Activated CD4-positive, alpha-beta memory T cell treated with anti-CD3 and anti-CD28 coated beads for 36 hours (primary cell): ENCODE measurements at regions not wholly inside any gene's neighbourhood (a gene's known extent, or its start where the extent isn't known, plus 50 kb on each side); places are given as distances from the start of the nearest gene placed in this dataset.
A peak's percentile ranks its signal among the peaks of the same experiment; 100 is the strongest.
"Not testable (repeated sequence)": the region's sequence is repeated elsewhere in the genome, so short reads cannot be mapped to it uniquely, and the experiment has no call there.

Experiments used
- CTCF ChIA-PET: fragments of 350-600 bp; sonication (Branson Sonifier 250); formaldehyde crosslinking; loops from one replicate; lab custom pipeline; 2021; ENCODE audit warnings: antibody characterized with exemption, inconsistent platforms; lab: Charles Lee
- POLR2A ChIA-PET: fragments of 350-600 bp; sonication (Branson Sonifier 250); formaldehyde crosslinking; loops from one replicate; lab custom pipeline; 2021; ENCODE audit warnings: antibody characterized with exemption; lab: Charles Lee
- DNase-seq: peaks from one replicate; pipeline ENCODE4 v3.0.0-alpha.2; 2020
- H3K27ac Mint-ChIP-seq: one replicate; pipeline ENCODE4 v1.8.0; 2021; ENCODE audit warnings: mixed read lengths
- H3K27me3 Mint-ChIP-seq: one replicate; pipeline ENCODE4 v1.8.0; 2021; ENCODE audit warnings: mixed read lengths
- H3K36me3 Mint-ChIP-seq: one replicate; pipeline ENCODE4 v1.8.0; 2021; ENCODE audit warnings: mixed read lengths
- H3K4me1 Mint-ChIP-seq: one replicate; pipeline ENCODE4 v1.8.0; 2021; ENCODE audit warnings: low read depth, mixed read lengths
- H3K4me3 Mint-ChIP-seq: one replicate; pipeline ENCODE4 v1.8.0; 2021; ENCODE audit warnings: mild to moderate bottlenecking, mixed read lengths
- H3K9me3 Mint-ChIP-seq: one replicate; pipeline ENCODE4 v1.8.0; 2021; ENCODE audit warnings: mixed read lengths
- intact Hi-C: fragments of 100-400 bp; cut with micrococcal nuclease; formaldehyde crosslinking; loops from one replicate; pipeline ENCODE4 v1.15.1; 2023

GRCh38 chr10:46095943-46096342 is 49.9 kb upstream of the MSMB start:
- CTCF ChIA-PET, H3K4me1 Mint-ChIP-seq, H3K27me3 Mint-ChIP-seq, POLR2A ChIA-PET, H3K9me3 Mint-ChIP-seq, DNase-seq, H3K4me3 Mint-ChIP-seq, H3K36me3 Mint-ChIP-seq, intact Hi-C loops: not testable (repeated sequence)
- H3K27ac Mint-ChIP-seq: peak overlapping the region; percentile 26

- intact Hi-C loops: no loop called here
- no peak for DNase-seq
- peaks cover 8% of the 10 kb centered on the region for H3K9me3 Mint-ChIP-seq
- H3K4me1 Mint-ChIP-seq: peaks cover 4% of the 10 kb centered on the region
- POLR2A ChIA-PET: no interaction called here
- H3K27me3 Mint-ChIP-seq: no peaks in the 10 kb centered on the region
- CTCF ChIA-PET: no interaction called here
- peaks cover 1% of the 10 kb centered on the region for H3K36me3 Mint-ChIP-seq
- no peak overlapping the region for H3K4me3 Mint-ChIP-seq
- peak overlapping the region; percentile 80 for H3K27ac Mint-ChIP-seq
These were observed 50.4 kb upstream of the MSMB start for GRCh38 chr10:46096446-46096845.

GRCh38 chr10:46096909-46097575 is 51.0 kb upstream of the MSMB start:
- H3K9me3 Mint-ChIP-seq: peaks cover 8% of the 10 kb centered on the region
- H3K27me3 Mint-ChIP-seq: no peaks in the 10 kb centered on the region
- peak overlapping the region; percentile 80 for H3K27ac Mint-ChIP-seq
- POLR2A ChIA-PET: no interaction called here
- H3K4me1 Mint-ChIP-seq: peaks cover 4% of the 10 kb centered on the region
- no peak for DNase-seq
- CTCF ChIA-PET: no interaction called here
- H3K36me3 Mint-ChIP-seq: peaks cover 1% of the 10 kb centered on the region
- intact Hi-C loops: no loop called here
- H3K4me3 Mint-ChIP-seq: no peak overlapping the region

GRCh38 chr10:46097576-46098317 is 51.7 kb upstream of the MSMB start:
- Mint-ChIP-seq H3K4me3 (no peak overlapping the region), H3K4me1 (peaks cover 4% of the 10 kb centered on the region), H3K27me3 (no peaks in the 10 kb centered on the region), H3K27ac (peak overlapping the region; percentile 80), H3K36me3 (peaks cover 1% of the 10 kb centered on the region), H3K9me3 (peaks cover 8% of the 10 kb centered on the region)
- intact Hi-C loops: no loop called here
- ChIA-PET POLR2A (no interaction called here), CTCF (no interaction called here)
- no peak for DNase-seq

GRCh38 chr10:46098386-46098785 is 52.3 kb upstream of the MSMB start:
- intact Hi-C loops: no loop called here
- Mint-ChIP-seq H3K36me3 (peaks cover 1% of the 10 kb centered on the region), H3K9me3 (peaks cover 8% of the 10 kb centered on the region), H3K27me3 (no peaks in the 10 kb centered on the region), H3K4me1 (peaks cover 4% of the 10 kb centered on the region), H3K4me3 (no peak overlapping the region), H3K27ac (peak overlapping the region; percentile 38)
- no peak for DNase-seq
- CTCF ChIA-PET: no interaction called here
- POLR2A ChIA-PET: no interaction called here

GRCh38 chr10:46098925-46099324 is 52.9 kb upstream of the MSMB start:
- intact Hi-C loops, CTCF ChIA-PET: not testable (repeated sequence)
- H3K27ac Mint-ChIP-seq: peak overlapping the region; percentile 38

GRCh38 chr10:46104071-46104585 is 58.1 kb upstream of the MSMB start:
- Mint-ChIP-seq H3K4me1 (peaks cover 14% of the 10 kb centered on the region), H3K27me3 (no peaks in the 10 kb centered on the region), H3K36me3 (no peaks in the 10 kb centered on the region), H3K4me3 (no peak overlapping the region), H3K9me3 (no peaks in the 10 kb centered on the region), H3K27ac (no peak overlapping the region)
- intact Hi-C loops: no loop called here
- ChIA-PET CTCF (no interaction called here), POLR2A (no interaction called here)
- DNase-seq: no peak

More at GRCh38 chr10:46098925-46099324, 52.9 kb upstream of the MSMB start:
- H3K4me3 Mint-ChIP-seq, H3K4me1 Mint-ChIP-seq, H3K27me3 Mint-ChIP-seq, H3K9me3 Mint-ChIP-seq, POLR2A ChIA-PET, H3K36me3 Mint-ChIP-seq, DNase-seq: not testable (repeated sequence)

GRCh38 chr10:46105416-46105815 is 59.3 kb upstream of the MSMB start:
- peaks cover 14% of the 10 kb centered on the region for H3K4me1 Mint-ChIP-seq
- intact Hi-C loops: loop anchor here (5.0 kb wide), 1 partner anchor 177 kb away; no protein-coding TSS in a partner anchor
- DNase-seq, CTCF ChIA-PET, H3K27ac Mint-ChIP-seq, H3K36me3 Mint-ChIP-seq, H3K9me3 Mint-ChIP-seq, POLR2A ChIA-PET, H3K27me3 Mint-ChIP-seq: not testable (repeated sequence)
- peak overlapping the region; percentile 83 for H3K4me3 Mint-ChIP-seq

GRCh38 chr10:46105856-46106409 is 59.9 kb upstream of the MSMB start:
- H3K27me3 Mint-ChIP-seq, H3K36me3 Mint-ChIP-seq, CTCF ChIA-PET, DNase-seq, H3K27ac Mint-ChIP-seq, H3K9me3 Mint-ChIP-seq: not testable (repeated sequence)
- POLR2A ChIA-PET: interaction anchor here (0.6 to 1.7 kb wide), 2 partner anchors 37 to 177 kb away, joined by 3 to 7 read pairs; no protein-coding TSS in a partner anchor
- intact Hi-C loops: loop anchor here (5.0 kb wide), 1 partner anchor 176 kb away; no protein-coding TSS in a partner anchor
- Mint-ChIP-seq H3K4me3 (peak overlapping the region; percentile 83), H3K4me1 (peaks cover 14% of the 10 kb centered on the region)

- DNase-seq: peak; percentile 72
- peaks cover 14% of the 10 kb centered on the region for H3K4me1 Mint-ChIP-seq
- H3K9me3 Mint-ChIP-seq: no peaks in the 10 kb centered on the region
- no peaks in the 10 kb centered on the region for H3K36me3 Mint-ChIP-seq
- H3K27me3 Mint-ChIP-seq: no peaks in the 10 kb centered on the region
- H3K4me3 Mint-ChIP-seq: peak overlapping the region; percentile 83
- CTCF ChIA-PET: no interaction called here
- H3K27ac Mint-ChIP-seq: peak overlapping the region; percentile 12
- POLR2A ChIA-PET: interaction anchor here (0.6 to 1.7 kb wide), 2 partner anchors 37 to 176 kb away, joined by 3 to 7 read pairs; no protein-coding TSS in a partner anchor
- intact Hi-C loops: loop anchor here (5.0 kb wide), 1 partner anchor 176 kb away; no protein-coding TSS in a partner anchor
These were observed 60.6 kb upstream of the MSMB start for GRCh38 chr10:46106410-46107255.

GRCh38 chr10:46108158-46108499 is 62.1 kb upstream of the MSMB start:
- H3K27me3 Mint-ChIP-seq, POLR2A ChIA-PET, H3K4me3 Mint-ChIP-seq, H3K36me3 Mint-ChIP-seq, CTCF ChIA-PET, DNase-seq, H3K27ac Mint-ChIP-seq, H3K9me3 Mint-ChIP-seq: not testable (repeated sequence)
- peaks cover 14% of the 10 kb centered on the region for H3K4me1 Mint-ChIP-seq
- intact Hi-C loops: loop anchor here (5.0 kb wide), 1 partner anchor 174 kb away; no protein-coding TSS in a partner anchor
